ENCODE measurements at regions not wholly inside any gene's neighbourhood (a gene's known extent, or its start where the extent isn't known, plus 50 kb on each side); places are given as distances from the start of the nearest gene placed in this dataset.
"Not testable (repeated sequence)": the region's sequence is repeated elsewhere in the genome, so short reads cannot be mapped to it uniquely, and the experiment has no call there.

- Mint-ChIP-seq H3K4me3 (ENCODE audit: unreplicated experiment) (no peak overlapping the region), H3K9me3 (ENCODE audit: unreplicated experiment) (no peaks in the 10 kb centered on the region), H3K36me3 (ENCODE audit: low read depth, unreplicated experiment) (no peaks in the 10 kb centered on the region), H3K4me1 (ENCODE audit: unreplicated experiment) (peaks cover 9% of the 10 kb centered on the region), H3K27ac (ENCODE audit: unreplicated experiment) (no peak overlapping the region), H3K27me3 (ENCODE audit: unreplicated experiment) (peaks cover 2% of the 10 kb centered on the region)
- no peak for DNase-seq (ENCODE audit: low spot score)
- TF ChIP-seq CTCF (IDR thresholded peaks at IDR 0.05; ENCODE audit: unreplicated experiment), result no peak
Observed at GRCh38 chr3:65004306-65004705, 316.5 kb upstream of the ADAMTS9 start.

GRCh38 chr3:65001119-65001518, 313.3 kb upstream of the ADAMTS9 start:
- H3K4me1 Mint-ChIP-seq (ENCODE audit: unreplicated experiment), result peaks cover 22% of the 10 kb centered on the region
- not testable (repeated sequence) for H3K36me3 Mint-ChIP-seq (ENCODE audit: low read depth, unreplicated experiment); DNase-seq (ENCODE audit: low spot score); H3K27ac Mint-ChIP-seq (ENCODE audit: unreplicated experiment); H3K27me3 Mint-ChIP-seq (ENCODE audit: unreplicated experiment); H3K4me3 Mint-ChIP-seq (ENCODE audit: unreplicated experiment); H3K9me3 Mint-ChIP-seq (ENCODE audit: unreplicated experiment)

DNA sequence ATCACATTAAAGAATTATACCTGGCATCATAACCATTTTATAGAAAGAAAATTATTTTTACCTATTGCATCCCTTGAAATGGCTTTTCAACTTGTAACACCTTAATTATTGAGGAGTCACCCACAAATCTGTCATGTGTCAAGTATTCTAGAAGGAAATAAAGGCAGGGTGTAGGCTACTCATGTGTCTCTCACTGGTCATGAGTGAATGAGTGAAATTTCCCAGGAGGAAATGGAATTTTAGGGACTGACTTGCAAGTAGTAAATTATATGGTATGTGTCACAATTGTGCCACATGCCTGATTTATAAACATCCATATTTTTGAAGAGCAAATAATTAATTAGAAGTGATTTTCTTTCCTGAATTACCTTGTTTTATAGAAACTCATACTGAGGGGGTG, 310.5 kb upstream of the ADAMTS9 start:
- no peak for TF ChIP-seq CTCF (IDR thresholded peaks at IDR 0.05; ENCODE audit: unreplicated experiment)
- H3K9me3 Mint-ChIP-seq (ENCODE audit: unreplicated experiment), result no peaks in the 10 kb centered on the region
- no peak for DNase-seq (ENCODE audit: low spot score)
- no peaks in the 10 kb centered on the region for H3K27me3 Mint-ChIP-seq (ENCODE audit: unreplicated experiment)
- no peaks in the 10 kb centered on the region for H3K36me3 Mint-ChIP-seq (ENCODE audit: low read depth, unreplicated experiment)
- H3K27ac Mint-ChIP-seq (ENCODE audit: unreplicated experiment), result no peak overlapping the region
- no peak overlapping the region for H3K4me3 Mint-ChIP-seq (ENCODE audit: unreplicated experiment)
- H3K4me1 Mint-ChIP-seq (ENCODE audit: unreplicated experiment), result peaks cover 45% of the 10 kb centered on the region

- peaks cover 58% of the 10 kb centered on the region for H3K4me1 Mint-ChIP-seq (ENCODE audit: unreplicated experiment)
- H3K4me3 Mint-ChIP-seq (ENCODE audit: unreplicated experiment), result no peak overlapping the region
- no peaks in the 10 kb centered on the region for H3K36me3 Mint-ChIP-seq (ENCODE audit: low read depth, unreplicated experiment)
- no peak for TF ChIP-seq CTCF (IDR thresholded peaks at IDR 0.05; ENCODE audit: unreplicated experiment)
- no peaks in the 10 kb centered on the region for H3K27me3 Mint-ChIP-seq (ENCODE audit: unreplicated experiment)
- peak overlapping the region; percentile 80 for H3K27ac Mint-ChIP-seq (ENCODE audit: unreplicated experiment)
- peak; percentile 19 for DNase-seq (ENCODE audit: low spot score)
- H3K9me3 Mint-ChIP-seq (ENCODE audit: unreplicated experiment), result no peaks in the 10 kb centered on the region
Observed at GRCh38 chr3:64995857-64996551, 308.2 kb upstream of the ADAMTS9 start.

DNA sequence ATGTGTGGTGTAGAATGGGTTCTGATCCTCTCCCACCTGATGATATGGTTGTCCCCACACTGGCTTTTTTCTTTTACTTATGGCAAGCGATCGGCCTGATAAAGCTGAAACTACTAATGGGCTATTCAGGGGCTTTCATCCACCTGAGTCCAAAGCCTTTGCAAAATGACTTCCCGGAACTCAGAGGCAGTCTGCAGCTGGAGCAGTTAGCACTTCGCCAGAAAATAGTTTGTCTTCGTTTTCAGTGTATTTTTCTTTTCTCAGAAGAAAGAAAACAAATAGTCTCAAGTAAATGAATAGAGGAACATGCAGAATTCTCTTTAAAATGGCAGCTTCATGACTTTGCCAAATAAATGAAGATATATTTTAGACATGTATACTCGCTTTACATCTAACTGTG, 306.0 kb upstream of the ADAMTS9 start:
- no peaks in the 10 kb centered on the region for H3K27me3 Mint-ChIP-seq (ENCODE audit: unreplicated experiment)
- H3K9me3 Mint-ChIP-seq (ENCODE audit: unreplicated experiment), result no peaks in the 10 kb centered on the region
- no peak for TF ChIP-seq CTCF (IDR thresholded peaks at IDR 0.05; ENCODE audit: unreplicated experiment)
- DNase-seq (ENCODE audit: low spot score), result no peak
- H3K4me1 Mint-ChIP-seq (ENCODE audit: unreplicated experiment), result peaks cover 49% of the 10 kb centered on the region
- H3K4me3 Mint-ChIP-seq (ENCODE audit: unreplicated experiment), result no peak overlapping the region
- H3K36me3 Mint-ChIP-seq (ENCODE audit: low read depth, unreplicated experiment), result no peaks in the 10 kb centered on the region
- no peak overlapping the region for H3K27ac Mint-ChIP-seq (ENCODE audit: unreplicated experiment)

All from endothelial cell (in vitro differentiated cells).